Medulla oblongata (tissue), 1 donor: ENCODE measurements at regions not wholly inside any gene's neighbourhood (a gene's known extent, or its start where the extent isn't known, plus 50 kb on each side); places are given as distances from the start of the nearest gene placed in this dataset.
"Not testable (repeated sequence)": the region's sequence is repeated elsewhere in the genome, so short reads cannot be mapped to it uniquely, and the experiment has no call there.

Source experiments
- DNase-seq: peaks from one replicate; pipeline ENCODE4 v3.0.0-alpha.2; 2015; ENCODE audit errors: extremely low spot score

- DNase-seq, result peak; percentile 31
These were observed 386.8 kb upstream of the CHD1 start for GRCh38 chr5:99315413-99316183.

DNA sequence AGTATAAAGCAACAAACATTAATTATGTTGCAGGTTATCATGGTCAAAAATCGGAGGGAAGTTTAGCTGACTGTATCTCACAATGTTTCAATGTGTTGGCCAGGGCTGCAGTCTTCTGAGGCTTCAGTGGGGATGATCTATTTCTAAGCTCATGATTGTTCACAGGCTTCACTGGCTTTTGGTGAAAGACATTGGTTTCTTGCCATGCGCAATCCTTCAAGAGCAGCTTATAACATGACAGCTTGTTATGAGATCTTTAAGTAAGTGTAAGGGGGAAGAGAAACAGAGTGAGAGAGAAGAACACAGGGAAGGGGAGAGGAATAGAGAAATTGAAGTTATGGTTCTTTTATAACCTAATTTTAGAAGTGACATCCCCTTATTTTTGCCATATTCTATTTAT lies 385.9 kb upstream of the CHD1 start:
- peak; percentile 14 for DNase-seq

DNA sequence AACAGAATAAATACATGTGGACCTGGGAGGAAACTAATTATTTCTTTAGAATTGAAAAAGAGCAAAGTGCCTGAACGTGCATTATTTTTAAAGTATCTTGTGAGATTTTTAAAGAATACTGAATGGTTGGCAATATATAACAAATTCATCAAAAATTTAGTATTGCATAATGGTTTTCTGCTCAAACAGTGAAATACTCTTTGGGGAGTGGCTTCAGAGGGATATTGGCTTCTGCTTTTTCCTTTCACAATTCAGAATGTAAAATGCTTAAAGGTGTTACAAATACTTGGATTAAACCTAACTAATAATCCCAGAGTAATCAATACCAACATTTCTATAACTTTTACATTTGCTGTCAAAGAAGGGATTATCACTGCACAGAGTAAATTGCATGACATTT lies 379.3 kb upstream of the CHD1 start:
- no peak for DNase-seq

- DNase-seq, result no peak
These were observed 376.3 kb upstream of the CHD1 start for GRCh38 chr5:99305045-99305580.

- DNase-seq, result no peak
These were observed 356.8 kb upstream of the CHD1 start for GRCh38 chr5:99285606-99286005.

DNA sequence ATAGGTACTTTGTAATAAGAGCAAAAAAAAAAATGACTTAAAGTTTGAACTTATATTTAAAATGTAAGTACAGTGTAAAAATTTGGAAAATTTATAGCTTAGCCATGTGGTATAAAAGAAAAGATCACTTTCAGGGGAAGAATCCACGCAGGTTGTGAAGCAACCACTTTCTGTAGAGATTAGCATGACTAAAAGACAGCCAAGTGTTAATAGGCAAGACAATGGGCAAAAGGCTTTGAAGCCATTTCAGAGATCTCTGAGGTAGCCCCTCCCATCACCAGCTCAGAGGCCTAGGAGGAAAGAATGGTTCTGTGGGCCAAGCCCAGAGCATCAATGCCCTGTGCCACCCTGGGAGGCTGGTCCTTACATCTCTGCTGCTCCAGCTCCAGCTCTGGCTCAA lies 346.3 kb upstream of the CHD1 start:
- no peak for DNase-seq

GRCh38 chr5:99272576-99272975 lies 343.8 kb upstream of the CHD1 start:
- DNase-seq, result no peak

- no peak for DNase-seq
These were observed 330.0 kb upstream of the CHD1 start for GRCh38 chr5:99258819-99259218.

GRCh38 chr5:99248066-99248465 lies 319.3 kb upstream of the CHD1 start:
- DNase-seq, result no peak

DNA sequence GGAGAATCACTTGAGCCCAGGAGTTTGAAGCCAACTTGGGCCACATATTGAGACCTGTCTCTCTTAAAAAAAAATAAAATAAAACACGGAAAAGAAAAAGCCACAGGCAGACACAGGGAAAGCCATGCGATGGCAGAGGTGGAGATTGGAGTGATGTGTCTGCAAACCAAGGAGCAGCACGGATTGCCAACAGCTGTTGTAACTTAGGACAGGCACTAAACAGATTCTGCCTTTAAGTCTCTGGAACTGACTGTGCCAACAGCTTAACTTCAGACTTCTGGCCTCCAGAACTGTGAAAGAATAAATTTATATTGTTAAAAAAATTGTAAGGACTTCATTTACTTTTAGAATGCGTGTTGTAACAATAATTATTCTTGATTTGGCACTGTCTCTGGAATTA lies 318.5 kb upstream of the CHD1 start:
- no peak for DNase-seq

GRCh38 chr5:99243111-99243510 lies 314.3 kb upstream of the CHD1 start:
- no peak for DNase-seq

DNA sequence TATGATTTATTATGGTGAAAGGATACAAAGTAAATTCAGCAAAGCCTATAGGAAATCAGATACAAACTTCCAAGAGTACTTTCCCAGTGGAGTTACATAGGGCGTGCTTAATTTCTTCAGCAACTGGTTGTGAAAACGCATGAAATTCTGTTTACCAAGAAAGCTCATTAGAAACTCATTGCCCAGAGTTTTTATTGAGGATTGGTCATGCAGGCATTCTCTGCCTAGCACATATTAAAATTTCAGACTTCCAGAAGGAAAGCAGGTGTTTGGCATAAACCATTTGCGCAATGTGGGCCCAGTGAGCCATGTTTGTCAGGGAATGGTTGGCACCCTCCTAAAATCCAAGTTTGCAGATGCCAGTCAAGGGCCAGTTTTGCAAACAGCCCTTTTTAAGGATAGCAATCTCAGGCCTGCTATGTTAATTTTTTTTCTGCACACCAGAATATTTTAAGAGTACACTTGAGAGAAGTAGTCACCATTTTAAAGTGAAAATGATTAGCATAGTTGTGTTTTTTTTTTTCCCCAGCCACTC lies 311.1 kb upstream of the CHD1 start:
- DNase-seq, result no peak

- DNase-seq, result no peak
These were observed 262.5 kb upstream of the CHD1 start for GRCh38 chr5:99191206-99191745.

DNA sequence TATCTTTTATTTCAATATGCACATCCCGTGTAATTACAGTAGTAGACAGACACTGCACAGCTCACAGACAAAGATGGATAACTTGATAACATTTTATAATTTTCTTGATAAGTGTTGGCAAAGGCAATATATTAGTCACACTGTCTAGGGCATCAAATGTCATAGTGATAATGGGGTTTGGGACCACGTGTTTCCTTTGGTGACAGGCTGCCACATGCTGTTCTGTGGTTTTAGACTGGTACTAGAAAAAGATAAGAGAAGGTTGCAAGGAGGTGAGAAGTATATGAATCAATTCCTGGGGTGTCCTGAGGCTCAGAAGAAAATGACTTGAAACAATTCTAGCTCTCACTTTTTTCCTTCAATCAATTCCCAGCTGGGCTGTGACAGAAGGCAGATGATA lies 258.8 kb upstream of the CHD1 start:
- DNase-seq, result no peak

- DNase-seq, result no peak
These were observed 250.4 kb upstream of the CHD1 start for GRCh38 chr5:99179206-99179605.

DNA sequence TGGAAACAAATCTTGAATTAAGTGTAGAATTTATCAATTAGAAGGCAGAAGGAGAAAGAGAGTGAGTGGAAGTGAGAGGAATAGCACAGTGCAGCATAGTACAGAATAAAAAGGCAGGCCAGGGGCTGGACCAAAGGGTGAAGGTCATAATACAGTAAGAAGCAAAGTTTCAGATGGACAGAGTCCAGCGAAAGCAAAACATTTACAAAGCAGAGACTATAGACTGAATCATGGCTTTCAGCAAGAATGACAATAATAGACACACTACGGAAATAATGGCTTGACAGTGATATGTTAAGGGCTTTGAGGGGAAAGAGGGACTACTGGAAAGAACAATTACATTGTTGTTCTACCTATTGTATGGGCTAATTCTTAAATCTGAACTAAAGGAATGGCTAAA lies 249.0 kb upstream of the CHD1 start:
- DNase-seq, result no peak

DNA sequence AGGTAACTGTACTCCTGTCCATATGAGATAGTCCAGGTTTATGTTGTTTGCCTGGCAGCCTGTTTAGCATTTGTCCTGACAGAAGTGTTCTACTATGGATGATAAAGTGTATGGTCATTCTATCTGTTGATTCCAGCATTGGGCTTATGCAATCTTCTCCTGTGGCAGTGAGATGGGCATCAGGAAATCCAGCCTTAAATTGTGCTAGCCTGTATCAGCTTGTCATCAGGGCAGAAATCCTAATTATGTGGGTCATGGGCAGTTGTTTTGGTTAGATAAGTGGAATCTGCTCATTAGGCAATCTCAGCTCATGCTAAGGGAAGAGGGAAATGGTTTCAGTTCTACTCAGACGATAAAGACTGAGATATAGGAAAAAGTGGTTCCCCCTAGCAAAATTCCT lies 247.4 kb upstream of the CHD1 start:
- DNase-seq, result no peak

GRCh38 chr5:99169309-99169708 lies 240.5 kb upstream of the CHD1 start:
- peak; percentile 25 for DNase-seq

GRCh38 chr5:99161538-99161937 lies 232.7 kb upstream of the CHD1 start:
- not testable (repeated sequence) for DNase-seq

DNA sequence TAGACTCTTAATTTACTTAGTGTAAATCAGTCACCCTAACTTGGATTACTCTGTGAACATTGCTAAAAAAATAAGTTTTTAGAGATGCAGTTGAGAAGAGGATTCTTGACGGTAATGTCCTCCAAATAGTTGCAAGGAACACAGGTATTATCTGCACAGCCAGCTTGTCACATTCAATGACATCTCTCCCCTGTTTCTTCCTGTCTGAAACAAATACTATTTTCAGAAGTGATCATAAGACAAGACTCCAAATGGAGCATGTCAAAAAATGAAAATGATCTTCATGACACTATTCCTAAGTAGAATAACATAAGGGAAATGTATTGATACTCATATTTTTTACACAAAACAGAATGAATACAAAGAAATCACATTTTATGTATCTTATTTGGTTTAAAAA lies 227.9 kb upstream of the CHD1 start:
- DNase-seq, result no peak

DNA sequence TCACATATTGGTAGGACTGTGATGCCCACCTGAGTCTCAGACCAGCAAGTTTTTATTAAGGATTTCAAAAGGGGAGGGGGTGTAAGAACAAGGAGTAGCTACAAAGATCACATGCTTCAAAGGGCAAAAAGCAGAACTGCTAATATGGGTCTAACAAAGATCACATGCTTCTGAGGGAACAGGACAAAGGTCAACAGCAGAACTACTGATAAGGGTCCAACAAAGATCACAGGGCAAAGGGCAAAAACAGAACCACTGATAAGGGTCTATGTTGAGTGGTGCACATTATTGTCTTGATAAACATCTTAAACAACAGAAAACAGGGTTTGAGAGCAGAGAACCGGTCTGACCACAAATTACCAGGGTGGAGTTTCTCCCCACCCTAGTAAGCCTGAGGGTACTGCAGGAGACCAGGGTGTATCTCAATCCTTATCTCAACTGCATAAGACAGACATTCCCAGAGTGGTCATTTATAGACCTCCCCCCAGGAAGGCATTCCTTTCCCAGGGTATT lies 214.5 kb upstream of the CHD1 start:
- not testable (repeated sequence) for DNase-seq

DNA sequence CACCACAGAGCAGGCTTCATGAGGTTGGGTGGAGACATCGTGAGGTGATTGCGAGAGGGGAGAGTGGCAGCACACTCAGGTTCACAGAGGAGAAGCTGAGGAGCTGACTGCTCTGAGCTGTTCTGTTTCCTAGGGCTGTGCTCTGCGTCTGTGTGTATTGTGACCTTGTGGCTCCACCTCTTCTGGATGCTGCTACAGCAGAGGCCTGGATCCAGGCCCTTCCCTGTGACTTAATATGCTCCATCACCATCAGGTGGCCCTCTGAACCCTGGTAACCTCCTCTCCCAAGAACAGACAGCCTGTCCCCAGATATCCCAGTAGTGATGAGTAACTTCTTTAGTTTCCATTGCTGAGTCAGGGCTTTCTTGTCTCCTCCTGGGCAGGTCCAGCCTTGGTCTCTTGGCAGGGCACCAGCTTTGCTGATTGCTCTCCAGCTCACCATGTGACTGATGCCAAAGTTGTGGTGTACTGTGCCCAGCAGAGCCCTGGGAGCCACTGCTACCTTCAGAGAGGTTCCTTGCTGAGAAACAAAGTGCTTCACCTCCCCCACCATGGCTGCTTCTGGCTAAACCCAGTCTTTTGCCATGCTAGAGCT lies 212.8 kb upstream of the CHD1 start:
- no peak for DNase-seq

GRCh38 chr5:99138911-99139310 lies 210.1 kb upstream of the CHD1 start:
- DNase-seq, result no peak
